Hematopoietic multipotent progenitor cell treated with erythropoietin and hydrocortisone succinate and interleukin-3 and kit ligand, for 6 days (in vitro differentiated cells): ENCODE measurements at regions not wholly inside any gene's neighbourhood (a gene's known extent, or its start where the extent isn't known, plus 50 kb on each side); places are given as distances from the start of the nearest gene placed in this dataset.

Source experiments
- DNase-seq: peaks from one replicate; pipeline ENCODE4 v3.0.0-alpha.2; 2015

DNA sequence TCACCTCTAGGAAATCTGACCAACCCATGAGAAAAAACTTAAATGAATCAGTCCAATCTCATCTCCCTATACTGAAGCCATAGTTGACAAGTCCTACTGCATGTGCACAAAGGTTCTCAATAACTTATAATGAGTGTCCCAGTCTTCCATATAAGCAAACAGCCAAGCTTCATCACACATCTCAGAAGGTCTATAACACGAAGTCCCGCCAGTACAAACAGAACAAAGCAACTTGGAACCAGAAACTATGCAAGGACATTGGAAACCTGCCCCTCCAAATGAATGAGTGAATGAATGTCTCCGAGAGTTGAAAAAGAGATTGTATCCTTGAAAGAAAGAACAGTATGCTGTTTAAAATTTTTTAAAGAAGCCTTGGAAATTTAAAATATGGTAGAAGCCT, 53.6 kb upstream of the IPO9 start:
- DNase-seq: no peak

DNA sequence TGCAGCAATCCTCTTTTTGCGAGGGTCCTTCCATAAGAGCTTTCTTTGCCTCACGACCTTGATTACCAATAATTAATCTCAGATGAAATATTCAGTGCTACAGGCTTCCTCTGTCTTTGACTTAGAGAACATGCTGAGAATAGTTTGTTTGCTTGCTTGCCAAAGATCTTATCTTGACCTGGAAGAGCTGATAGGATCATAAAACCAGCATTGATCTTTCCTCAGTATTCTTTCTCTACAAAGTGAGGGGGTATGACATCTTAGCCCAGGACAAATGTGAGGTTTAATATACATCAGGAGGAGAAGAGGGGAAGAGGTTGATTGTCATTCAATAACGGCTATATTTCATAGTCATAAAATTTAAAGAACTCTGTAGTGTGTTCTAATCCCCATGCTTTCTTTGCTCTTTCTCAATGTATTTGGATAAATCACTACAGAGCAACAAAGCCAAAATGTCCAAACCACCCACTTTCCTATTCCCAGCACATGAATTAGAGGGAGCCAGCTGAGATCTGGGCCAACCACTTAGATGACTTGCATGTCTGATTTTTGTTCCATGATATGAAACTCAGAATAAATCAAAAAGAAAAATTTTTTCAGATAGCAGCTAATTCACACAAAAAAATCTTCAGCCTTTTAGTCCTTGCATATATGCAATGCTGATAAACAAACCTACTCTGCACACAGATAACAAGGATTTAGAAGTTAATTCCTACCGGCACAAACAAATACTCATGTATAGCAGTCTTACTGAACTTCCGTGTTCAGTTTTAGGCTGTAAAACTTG, 50.5 kb upstream of the IPO9 start:
- no peak for DNase-seq
